SK-N-SH (cell line): ENCODE measurements at regions not wholly inside any gene's neighbourhood (a gene's known extent, or its start where the extent isn't known, plus 50 kb on each side); places are given as distances from the start of the nearest gene placed in this dataset.

ENCODE experiments used
- CTCF ChIA-PET: fragments of 300-600, 350-600 bp; formaldehyde crosslinking; extraction: SDS; loops from one replicate; lab custom pipeline; 2021; lab: Yijun Ruan, JAX
- POLR2A ChIA-PET: fragments of 350-600 bp; sonication (Branson Sonifier 250); formaldehyde crosslinking; extraction: SDS; loops from one replicate; lab custom pipeline; 2020; ENCODE audit warnings: antibody characterized with exemption, inconsistent platforms; lab: Yijun Ruan, JAX
- DNase-seq: peaks from one replicate; pipeline ENCODE4 v3.0.0; 2012
- H2AFZ ChIP-seq: fragments of 200-600 bp; sonication (generic); 2 replicates; pipeline ENCODE4 v1.8.1; 2016; ENCODE audit warnings: antibody characterized with exemption, mild to moderate bottlenecking, low read depth
- H3F3A ChIP-seq: fragments of 200-600 bp; sonication (generic); replicated peaks from 2 replicates; pipeline ENCODE3; 2016; ENCODE audit warnings: antibody characterized with exemption, mild to moderate bottlenecking; ENCODE audit not compliant: insufficient read depth
- H3K27ac ChIP-seq, 2 experiments: fragments of 200-500 bp in 1 of 2; fragments of 200-600 bp in 1 of 2; sonication (Bioruptor generic) in 1 of 2; sonication (generic), shearing (Covaris generic) in 1 of 2; 2 replicates each; pipeline versions ENCODE4 v1.5.1 to v1.6.1; 2014 to 2016; ENCODE audit warnings: low read depth in 2 of 2, inconsistent platforms in 1 of 2, low read length in 1 of 2, mild to moderate bottlenecking in 1 of 2, mixed read lengths in 1 of 2
- H3K27me3 ChIP-seq: fragments of 200-600 bp; sonication (generic), shearing (Covaris generic); 2 replicates; pipeline ENCODE4 v1.6.1; 2016; ENCODE audit warnings: mixed run types; ENCODE audit not compliant: insufficient read depth
- H3K36me3 ChIP-seq, 2 experiments: fragments of 200-500 bp in 1 of 2; fragments of 200-600 bp in 1 of 2; sonication (Bioruptor generic) in 1 of 2; sonication (generic) in 1 of 2; replicated peaks in 1 of 2; 2 replicates each; pipeline versions ENCODE3 to v1.5.1; 2014 to 2016; ENCODE audit warnings: low read length in 1 of 2, mild to moderate bottlenecking in 1 of 2; ENCODE audit not compliant: insufficient read depth in 2 of 2, control insufficient read depth in 1 of 2
- H3K4me1 ChIP-seq, 2 experiments: fragments of 200-500 bp in 1 of 2; fragments of 200-600 bp in 1 of 2; sonication (Bioruptor generic) in 1 of 2; sonication (generic), shearing (Covaris generic) in 1 of 2; 2 replicates each; pipeline versions ENCODE4 v1.5.1 to v1.6.1; 2014 to 2016; ENCODE audit warnings: low read depth in 1 of 2, low read length in 1 of 2, mixed run types in 1 of 2; ENCODE audit not compliant: insufficient read depth in 2 of 2, control insufficient read depth in 1 of 2
- H3K4me2 ChIP-seq: fragments of 200-600 bp; sonication (generic), shearing (Covaris generic); 2 replicates; pipeline ENCODE4 v1.6.1; 2017; ENCODE audit warnings: mixed run types
- H3K4me3 ChIP-seq, 2 experiments: fragments of 200-500 bp in 1 of 2; fragments of 200-600 bp in 1 of 2; sonication (Bioruptor generic) in 1 of 2; sonication (generic), shearing (Covaris generic) in 1 of 2; 2 replicates each; pipeline versions ENCODE4 v1.5.1 to v1.8.1; 2014 to 2016; ENCODE audit warnings: low read depth in 2 of 2, inconsistent platforms in 1 of 2, low read length in 1 of 2, mild to moderate bottlenecking in 1 of 2, mixed read lengths in 1 of 2, moderate library complexity in 1 of 2
- H3K79me2 ChIP-seq: fragments of 200-600 bp; sonication (generic); 2 replicates; pipeline ENCODE4 v1.8.1; 2017; ENCODE audit warnings: mild to moderate bottlenecking; ENCODE audit not compliant: insufficient read depth
- H3K9ac ChIP-seq: fragments of 200-600 bp; sonication (generic); 2 replicates; pipeline ENCODE4 v1.6.1; 2017; ENCODE audit warnings: mixed run types
- H3K9me2 ChIP-seq: fragments of 200-600 bp; sonication (generic); 2 replicates; pipeline ENCODE4 v1.6.1; 2017; ENCODE audit warnings: mixed run types
- H3K9me3 ChIP-seq: fragments of 200-600 bp; sonication (generic); 2 replicates; pipeline ENCODE4 v1.6.1; 2017; ENCODE audit warnings: mixed run types, mild to moderate bottlenecking, moderate library complexity
- H4K20me1 ChIP-seq: fragments of 200-600 bp; sonication (generic); 2 replicates; pipeline ENCODE4 v1.6.1; 2017; ENCODE audit warnings: mild to moderate bottlenecking, mixed run types; ENCODE audit not compliant: insufficient read depth
- EP300 ChIP-seq, 2 experiments: IDR thresholded peaks; 2 replicates each; pipeline versions ENCODE4 v1.4.0 to v1.6.1; 2012; ENCODE audit warnings: borderline replicate concordance in 1 of 2, low read depth in 1 of 2, low read length in 1 of 2
- FOXJ3 ChIP-seq: sonication (generic); formaldehyde crosslinking; IDR thresholded peaks from 2 replicates; pipeline ENCODE4 v1.5.1; 2020; ENCODE audit warnings: mild to moderate bottlenecking, missing genetic modification reagents
- FOXM1 ChIP-seq: IDR thresholded peaks from 2 replicates; pipeline ENCODE4 v1.4.0; 2012; ENCODE audit warnings: low read depth, mild to moderate bottlenecking
- GABPA ChIP-seq: IDR thresholded peaks from 2 replicates; pipeline ENCODE4 v1.4.0; 2012; ENCODE audit warnings: low read depth, mild to moderate bottlenecking
- JUND ChIP-seq: IDR thresholded peaks from 2 replicates; pipeline ENCODE4 v1.4.0; 2012
- PBX3 ChIP-seq: IDR thresholded peaks from 2 replicates; pipeline ENCODE4; 2012
- RAD21 ChIP-seq: IDR thresholded peaks from 2 replicates; pipeline ENCODE4 v1.6.1; 2012; ENCODE audit warnings: mild to moderate bottlenecking, low read length
- REST ChIP-seq: IDR thresholded peaks from 2 replicates; pipeline ENCODE4 v1.6.1; 2012; ENCODE audit warnings: mild to moderate bottlenecking, low read depth, low read length, moderate library complexity
- RFX5 ChIP-seq: IDR thresholded peaks from 2 replicates; pipeline ENCODE4 v1.6.1; 2012; ENCODE audit warnings: mild to moderate bottlenecking, improper control_type of control experiment, low read length
- SIN3A ChIP-seq: IDR thresholded peaks from 2 replicates; pipeline ENCODE4 v1.6.1; 2012; ENCODE audit warnings: low read depth, mild to moderate bottlenecking, low read length, moderate library complexity, borderline replicate concordance
- TCF12 ChIP-seq: IDR thresholded peaks from 2 replicates; pipeline ENCODE4 v1.4.0; 2012
- YY1 ChIP-seq: IDR thresholded peaks from 2 replicates; pipeline ENCODE4 v1.4.0; 2012; ENCODE audit warnings: low read depth, mild to moderate bottlenecking
- ZBTB33 ChIP-seq: IDR thresholded peaks from 2 replicates; pipeline ENCODE4 v1.4.0; 2012; ENCODE audit warnings: low read depth, borderline replicate concordance
- WGBS: methylation state at CpG from one replicate; pipeline ENCODE4 v1.1.6; 2017; ENCODE audit warnings: low lambda C conversion rate; 5-methylcytosine and 5-hydroxymethylcytosine counted together
- TF ChIP-seq, protein P1 (sequence below): fragments of 200-600 bp; sonication (generic); IDR thresholded peaks from 2 replicates; pipeline ENCODE4 v1.6.1; 2017; ENCODE audit warnings: antibody characterized with exemption, mild to moderate bottlenecking, moderate library complexity

DNA sequence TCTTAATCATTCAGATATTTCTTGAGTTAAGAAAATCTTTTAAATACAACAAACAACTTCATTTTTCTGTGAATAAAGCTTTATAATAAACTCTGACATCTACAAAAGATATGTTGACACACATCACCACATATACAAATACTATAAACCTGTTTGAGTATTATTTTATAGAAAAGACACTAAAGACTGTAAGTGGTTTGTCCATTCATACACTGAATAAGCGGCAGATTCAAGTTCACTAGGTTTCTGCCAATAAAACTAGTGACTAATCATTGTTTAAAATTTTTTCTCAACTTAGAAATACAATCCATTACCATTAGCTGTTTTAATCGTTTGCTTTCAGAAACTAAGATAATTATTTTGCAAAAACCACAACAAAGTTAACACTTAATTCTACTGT, 1900.0 kb downstream of the C4orf33 start:
- no peaks in the 10 kb centered on the region for H3K4me1 ChIP-seq
- POLR2A ChIA-PET: no interaction called here
- H3K9me3 ChIP-seq: no peaks in the 10 kb centered on the region
- no peaks in the 10 kb centered on the region for H3K79me2 ChIP-seq
- no peak overlapping the region for H3K9ac ChIP-seq
- H3K36me3 ChIP-seq: no peaks in the 10 kb centered on the region
- no peaks in the 10 kb centered on the region for H3K27me3 ChIP-seq
- TF ChIP-seq GABPA (no peak), SIN3A (no peak), FOXM1 (no peak), JUND (no peak), FOXJ3 (CRISPR knock-in tag) (no peak), TCF12 (no peak), RAD21 (no peak), PBX3 (no peak), EP300 (IDR thresholded peaks at IDR 0.05; ENCODE audit: borderline replicate concordance in 1 of 2, low read depth in 1 of 2, low read length in 1 of 2) (no peak), REST (no peak), YY1 (no peak), RFX5 (no peak), ZBTB33 (no peak)
- TF ChIP-seq, protein P1, sequence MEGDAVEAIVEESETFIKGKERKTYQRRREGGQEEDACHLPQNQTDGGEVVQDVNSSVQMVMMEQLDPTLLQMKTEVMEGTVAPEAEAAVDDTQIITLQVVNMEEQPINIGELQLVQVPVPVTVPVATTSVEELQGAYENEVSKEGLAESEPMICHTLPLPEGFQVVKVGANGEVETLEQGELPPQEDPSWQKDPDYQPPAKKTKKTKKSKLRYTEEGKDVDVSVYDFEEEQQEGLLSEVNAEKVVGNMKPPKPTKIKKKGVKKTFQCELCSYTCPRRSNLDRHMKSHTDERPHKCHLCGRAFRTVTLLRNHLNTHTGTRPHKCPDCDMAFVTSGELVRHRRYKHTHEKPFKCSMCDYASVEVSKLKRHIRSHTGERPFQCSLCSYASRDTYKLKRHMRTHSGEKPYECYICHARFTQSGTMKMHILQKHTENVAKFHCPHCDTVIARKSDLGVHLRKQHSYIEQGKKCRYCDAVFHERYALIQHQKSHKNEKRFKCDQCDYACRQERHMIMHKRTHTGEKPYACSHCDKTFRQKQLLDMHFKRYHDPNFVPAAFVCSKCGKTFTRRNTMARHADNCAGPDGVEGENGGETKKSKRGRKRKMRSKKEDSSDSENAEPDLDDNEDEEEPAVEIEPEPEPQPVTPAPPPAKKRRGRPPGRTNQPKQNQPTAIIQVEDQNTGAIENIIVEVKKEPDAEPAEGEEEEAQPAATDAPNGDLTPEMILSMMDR: no peak
- TF ChIP-seq, all 33 proteins: peak for 0
- H3K4me2 ChIP-seq: no peak overlapping the region
- peaks cover 3% of the 10 kb centered on the region for H3F3A ChIP-seq
- 17% methylated on average over 2 of the region's 2 CpGs for WGBS
- H3K27ac ChIP-seq: no peak overlapping the region
- no peak overlapping the region for H3K4me3 ChIP-seq
- CTCF ChIA-PET: no interaction called here
- DNase-seq: no peak
- H2AFZ ChIP-seq: no peak overlapping the region
- no peaks in the 10 kb centered on the region for H4K20me1 ChIP-seq
- no peaks in the 10 kb centered on the region for H3K9me2 ChIP-seq
